Trophoblast cell (in vitro differentiated cells and primary cell): ENCODE measurements at regions not wholly inside any gene's neighbourhood (a gene's known extent, or its start where the extent isn't known, plus 50 kb on each side); places are given as distances from the start of the nearest gene placed in this dataset.
A peak's percentile ranks its signal among the peaks of the same experiment; 100 is the strongest.

Source experiments
- DNase-seq, 2 donors: peaks; one replicate each; pipeline ENCODE4 v3.0.0-alpha.2; 2016
- H2AFZ ChIP-seq: 2 replicates; pipeline ENCODE4 v1.6.1; 2013; ENCODE audit warnings: low read length, moderate library complexity, mild to moderate bottlenecking; ENCODE audit not compliant: insufficient read depth, poor library complexity
- H2AK5ac ChIP-seq: 2 replicates; pipeline ENCODE4 v1.6.1; 2013; ENCODE audit warnings: mild to moderate bottlenecking, low read length
- H2BK120ac ChIP-seq: 2 replicates; pipeline ENCODE4 v1.6.1; 2013; ENCODE audit warnings: low read length, mild to moderate bottlenecking, moderate library complexity; ENCODE audit not compliant: insufficient read depth, poor library complexity
- H2BK12ac ChIP-seq: 2 replicates; pipeline ENCODE4 v1.6.1; 2013; ENCODE audit warnings: mild to moderate bottlenecking, low read length, moderate library complexity
- H2BK5ac ChIP-seq: 2 replicates; pipeline ENCODE4 v1.6.1; 2013; ENCODE audit warnings: low read length, low read depth, moderate library complexity, mild to moderate bottlenecking; ENCODE audit not compliant: poor library complexity
- H3K14ac ChIP-seq: 2 replicates; pipeline ENCODE4 v1.6.1; 2013; ENCODE audit warnings: mild to moderate bottlenecking, low read length
- H3K18ac ChIP-seq: 2 replicates; pipeline ENCODE4 v1.6.1; 2013; ENCODE audit warnings: mild to moderate bottlenecking, low read length
- H3K23ac ChIP-seq: 2 replicates; pipeline ENCODE4 v1.6.1; 2013; ENCODE audit warnings: low read length
- H3K27ac ChIP-seq: 2 replicates; pipeline ENCODE4 v1.5.1; 2013; ENCODE audit warnings: low read depth, mild to moderate bottlenecking, inconsistent platforms, low read length, moderate library complexity
- H3K27me3 ChIP-seq: 2 replicates; pipeline ENCODE4 v1.6.1; 2013; ENCODE audit warnings: inconsistent platforms, mild to moderate bottlenecking, low read length, moderate library complexity; ENCODE audit not compliant: insufficient read depth
- H3K36me3 ChIP-seq, 2 experiments: 1 replicate in 1 of 2; 2 replicates in 1 of 2; pipeline ENCODE4 v1.6.1; 2013; ENCODE audit warnings: low read length in 2 of 2, mild to moderate bottlenecking in 2 of 2, moderate library complexity in 1 of 2; ENCODE audit not compliant: insufficient read depth in 2 of 2, control insufficient read depth in 1 of 2
- H3K4ac ChIP-seq: 2 replicates; pipeline ENCODE4 v1.6.1; 2013; ENCODE audit warnings: low read depth, mild to moderate bottlenecking, low read length, moderate library complexity
- H3K4me1 ChIP-seq, 2 experiments: 1 replicate in 1 of 2; 2 replicates in 1 of 2; pipeline ENCODE4 v1.6.1; 2013; ENCODE audit warnings: low read length in 2 of 2, mild to moderate bottlenecking in 2 of 2, moderate library complexity in 1 of 2; ENCODE audit not compliant: insufficient read depth in 2 of 2, control insufficient read depth in 1 of 2
- H3K4me2 ChIP-seq: 2 replicates; pipeline ENCODE4 v1.6.1; 2013; ENCODE audit warnings: inconsistent platforms, mild to moderate bottlenecking, low read length, moderate library complexity
- H3K4me3 ChIP-seq: 2 replicates; pipeline ENCODE4 v1.5.1; 2013; ENCODE audit warnings: mild to moderate bottlenecking, low read depth, low read length, inconsistent platforms
- H3K79me1 ChIP-seq: one replicate; pipeline ENCODE4 v1.6.1; 2013; ENCODE audit warnings: low read length
- H3K79me2 ChIP-seq: 2 replicates; pipeline ENCODE4 v1.6.1; 2013; ENCODE audit warnings: low read length, mild to moderate bottlenecking; ENCODE audit not compliant: control insufficient read depth, insufficient read depth, poor library complexity
- H3K9ac ChIP-seq: 2 replicates; pipeline ENCODE4 v1.6.1; 2013; ENCODE audit warnings: mild to moderate bottlenecking, low read length
- H3K9me3 ChIP-seq: 2 replicates; pipeline ENCODE4 v1.6.1; 2013; ENCODE audit warnings: low read depth, mild to moderate bottlenecking, control low read depth, inconsistent platforms, low read length; ENCODE audit not compliant: insufficient read depth
- H4K12ac ChIP-seq: 2 replicates; pipeline ENCODE4 v1.6.1; 2013; ENCODE audit warnings: low read depth, mild to moderate bottlenecking, low read length, moderate library complexity
- H4K8ac ChIP-seq: 2 replicates; pipeline ENCODE4 v1.6.1; 2013; ENCODE audit warnings: low read depth, mild to moderate bottlenecking, low read length, moderate library complexity
- H4K91ac ChIP-seq: one replicate; pipeline ENCODE4 v1.6.1; 2013; ENCODE audit warnings: low read depth, mild to moderate bottlenecking, low read length, moderate library complexity
- WGBS: extraction: QIAGEN DNeasy Blood & Tissue Kit; methylation state at CpG from one replicate; pipeline ENCODE4 v1.1.7; 2013; ENCODE audit warnings: missing lambda C conversion rate; ENCODE audit not compliant: insufficient read length, insufficient coverage; ENCODE audit errors: extremely low coverage; 5-methylcytosine and 5-hydroxymethylcytosine counted together

DNA sequence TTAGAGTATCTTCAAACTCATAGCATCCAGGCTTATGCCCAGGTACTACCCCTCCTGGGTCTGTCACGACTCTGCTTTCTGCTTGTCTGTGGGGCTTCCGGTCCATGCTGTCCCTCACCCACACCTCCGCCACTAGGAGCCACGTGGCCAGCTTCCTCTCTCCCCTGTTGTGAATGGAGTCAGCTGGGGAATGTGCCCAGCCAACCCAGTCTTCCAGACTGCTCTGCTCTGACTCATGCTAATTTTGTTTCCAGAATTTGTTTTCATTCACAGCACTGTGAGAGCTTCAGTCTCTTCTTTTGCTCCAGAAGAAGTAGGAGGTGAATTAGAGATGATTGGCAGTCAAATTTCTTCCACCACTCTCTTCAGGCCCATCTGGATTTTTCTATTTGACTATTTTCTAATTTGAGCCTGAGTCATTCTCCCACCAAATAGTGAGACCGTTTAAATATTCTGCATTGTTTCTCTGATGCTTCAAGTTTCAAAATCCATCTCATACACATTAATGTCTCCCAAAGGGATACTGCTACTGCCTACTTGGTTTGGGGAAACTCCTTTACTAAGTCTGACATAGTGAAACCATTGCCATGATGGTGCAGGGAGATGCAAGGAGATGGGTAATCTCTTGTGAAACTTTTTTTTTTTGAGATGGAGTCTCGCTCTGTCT, 424.1 kb upstream of the KIF2A start:
- Histone ChIP-seq H3K4ac (no peak overlapping the region), H2AFZ (no peak overlapping the region), H2BK5ac (no peak overlapping the region), H3K36me3 (no peaks in the 10 kb centered on the region), H2BK12ac (no peak overlapping the region), H3K9ac (no peak overlapping the region), H3K79me2 (no peaks in the 10 kb centered on the region), H3K27me3 (no peaks in the 10 kb centered on the region), H3K23ac (no peak overlapping the region), H3K27ac (no peak overlapping the region), H4K91ac (no peak overlapping the region), H3K4me2 (no peak overlapping the region), H4K8ac (no peak overlapping the region), H3K18ac (no peak overlapping the region), H4K12ac (no peak overlapping the region), H3K14ac (no peak overlapping the region), H3K4me3 (no peak overlapping the region), H3K4me1 (peaks cover 0 to 4% of the 10 kb centered on the region in 2 experiments), H2AK5ac (no peak overlapping the region), H3K79me1 (no peaks in the 10 kb centered on the region), H3K9me3 (no peaks in the 10 kb centered on the region), H2BK120ac (no peak overlapping the region)
- WGBS, result no CpG with 5 or more reads among the region's 6 CpGs
- DNase-seq, result peak in 1 of 2 donors; percentile 35

DNA sequence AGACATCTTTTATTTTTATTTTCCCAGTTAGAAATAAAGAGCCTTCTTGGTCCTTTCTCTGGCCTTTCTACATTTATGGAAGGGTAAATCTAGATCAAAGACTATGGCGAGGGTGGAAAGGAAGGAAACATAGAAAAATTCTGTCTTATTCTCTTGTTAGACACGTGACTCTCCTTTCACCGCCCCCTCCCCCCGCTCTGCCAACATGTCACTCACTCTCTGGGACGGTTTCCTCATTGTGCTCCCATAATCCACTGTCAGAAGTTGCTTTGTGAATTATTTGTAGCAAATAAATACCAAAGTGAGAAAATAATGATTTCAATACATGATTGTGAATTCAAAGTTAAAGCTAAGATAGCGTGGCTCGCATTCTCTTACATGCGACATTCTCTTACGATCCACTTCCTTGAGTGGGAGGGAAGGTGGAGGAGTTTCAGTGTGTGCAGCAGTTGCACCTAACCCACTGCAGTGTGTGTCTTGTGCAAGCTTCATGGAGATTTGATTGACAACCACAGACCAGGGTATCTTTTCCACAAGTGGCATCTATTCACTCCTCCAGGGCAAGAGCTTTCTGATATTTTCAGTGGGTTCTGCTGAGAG, 423.0 kb upstream of the KIF2A start:
- no peaks in the 10 kb centered on the region for H3K36me3 ChIP-seq
- peaks cover 0 to 4% of the 10 kb centered on the region in 2 experiments for H3K4me1 ChIP-seq
- H2BK120ac ChIP-seq, result no peak overlapping the region
- H3K18ac ChIP-seq, result no peak overlapping the region
- no peak overlapping the region for H4K8ac ChIP-seq
- no peak overlapping the region for H2BK12ac ChIP-seq
- no peak overlapping the region for H3K9ac ChIP-seq
- H3K79me1 ChIP-seq, result no peaks in the 10 kb centered on the region
- H3K4me2 ChIP-seq, result no peak overlapping the region
- H4K91ac ChIP-seq, result no peak overlapping the region
- H3K9me3 ChIP-seq, result no peaks in the 10 kb centered on the region
- no peak for DNase-seq
- H2BK5ac ChIP-seq, result no peak overlapping the region
- H2AK5ac ChIP-seq, result no peak overlapping the region
- no peak overlapping the region for H3K14ac ChIP-seq
- no peak overlapping the region for H3K23ac ChIP-seq
- no peaks in the 10 kb centered on the region for H3K79me2 ChIP-seq
- H3K4ac ChIP-seq, result no peak overlapping the region
- H3K27me3 ChIP-seq, result no peaks in the 10 kb centered on the region
- no CpG with 5 or more reads among the region's 9 CpGs for WGBS
- H3K4me3 ChIP-seq, result no peak overlapping the region
- H2AFZ ChIP-seq, result no peak overlapping the region
- no peak overlapping the region for H3K27ac ChIP-seq
- no peak overlapping the region for H4K12ac ChIP-seq

DNA sequence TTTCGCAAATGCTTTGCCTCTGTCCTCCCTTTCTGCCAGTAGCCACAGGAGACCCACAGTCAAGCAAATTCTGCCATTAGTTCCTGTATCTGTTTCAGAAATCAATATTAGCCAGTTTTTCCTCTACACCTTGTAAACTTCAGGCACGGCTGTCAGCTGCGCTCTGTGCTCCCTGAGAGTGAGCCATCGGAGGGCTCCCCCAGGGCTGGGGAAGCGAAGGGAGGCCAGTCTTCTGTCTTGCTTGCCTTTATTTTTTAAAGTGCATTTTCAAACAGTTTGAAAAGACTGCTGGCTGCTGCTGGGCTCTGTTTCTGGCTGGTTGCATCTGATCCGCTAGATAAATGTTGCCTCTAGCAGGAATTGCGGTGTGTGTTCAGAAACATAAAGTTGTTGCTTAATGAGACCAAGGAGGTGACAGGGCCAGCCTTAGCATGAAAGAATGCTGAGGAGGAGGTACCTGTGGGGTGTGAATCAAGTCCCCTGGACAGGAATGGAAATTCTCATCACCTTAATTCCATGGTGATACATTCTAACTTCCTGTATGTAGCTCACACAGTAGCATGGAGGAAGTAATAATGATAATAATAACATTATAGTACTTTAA, 421.7 kb upstream of the KIF2A start:
- Histone ChIP-seq H3K14ac (no peak overlapping the region), H2AFZ (no peak overlapping the region), H3K4ac (no peak overlapping the region), H3K18ac (no peak overlapping the region), H3K9ac (no peak overlapping the region), H2BK5ac (no peak overlapping the region), H4K12ac (no peak overlapping the region), H3K9me3 (no peaks in the 10 kb centered on the region), H3K4me1 (peaks cover 0 to 4% of the 10 kb centered on the region in 2 experiments), H2BK12ac (no peak overlapping the region), H3K79me1 (no peaks in the 10 kb centered on the region), H3K27ac (no peak overlapping the region), H3K4me3 (no peak overlapping the region), H3K79me2 (no peaks in the 10 kb centered on the region), H4K91ac (no peak overlapping the region), H4K8ac (no peak overlapping the region), H3K23ac (no peak overlapping the region), H3K4me2 (no peak overlapping the region), H3K36me3 (no peaks in the 10 kb centered on the region), H2AK5ac (no peak overlapping the region), H3K27me3 (no peaks in the 10 kb centered on the region), H2BK120ac (no peak overlapping the region)
- DNase-seq, result no peak
- WGBS, result no CpG with 5 or more reads among the region's 7 CpGs

- no peaks in the 10 kb centered on the region for H3K9me3 ChIP-seq
- no peak overlapping the region for H4K12ac ChIP-seq
- no peak overlapping the region for H3K4me2 ChIP-seq
- H2AFZ ChIP-seq, result no peak overlapping the region
- H3K18ac ChIP-seq, result no peak overlapping the region
- H3K27me3 ChIP-seq, result no peaks in the 10 kb centered on the region
- no peak overlapping the region for H4K8ac ChIP-seq
- no peak overlapping the region for H2BK120ac ChIP-seq
- no peak overlapping the region for H2BK5ac ChIP-seq
- H3K4me3 ChIP-seq, result no peak overlapping the region
- no peaks in the 10 kb centered on the region for H3K79me2 ChIP-seq
- H3K4ac ChIP-seq, result no peak overlapping the region
- no peaks in the 10 kb centered on the region for H3K36me3 ChIP-seq
- H4K91ac ChIP-seq, result no peak overlapping the region
- no peak overlapping the region for H3K23ac ChIP-seq
- H3K4me1 ChIP-seq, result peaks cover 0 to 4% of the 10 kb centered on the region in 2 experiments
- no peak overlapping the region for H3K9ac ChIP-seq
- no peaks in the 10 kb centered on the region for H3K79me1 ChIP-seq
- H2BK12ac ChIP-seq, result no peak overlapping the region
- H3K14ac ChIP-seq, result no peak overlapping the region
- no peak overlapping the region for H3K27ac ChIP-seq
- no peak overlapping the region for H2AK5ac ChIP-seq
- no peak for DNase-seq
These were observed 419.8 kb upstream of the KIF2A start for GRCh38 chr5:61886214-61886613.
